GM12892 (cell line): ENCODE measurements at regions not wholly inside any gene's neighbourhood (a gene's known extent, or its start where the extent isn't known, plus 50 kb on each side); places are given as distances from the start of the nearest gene placed in this dataset.

ENCODE experiments used
- POLR2A ChIP-seq: IDR thresholded peaks from 2 replicates; pipeline ENCODE4 v1.6.1; 2011; ENCODE audit warnings: low read depth, low read length, control low read depth
- POLR2AphosphoS5 ChIP-seq: IDR thresholded peaks from 2 replicates; pipeline ENCODE4 v1.6.1; 2011; ENCODE audit warnings: low read depth, low read length, control low read depth

DNA sequence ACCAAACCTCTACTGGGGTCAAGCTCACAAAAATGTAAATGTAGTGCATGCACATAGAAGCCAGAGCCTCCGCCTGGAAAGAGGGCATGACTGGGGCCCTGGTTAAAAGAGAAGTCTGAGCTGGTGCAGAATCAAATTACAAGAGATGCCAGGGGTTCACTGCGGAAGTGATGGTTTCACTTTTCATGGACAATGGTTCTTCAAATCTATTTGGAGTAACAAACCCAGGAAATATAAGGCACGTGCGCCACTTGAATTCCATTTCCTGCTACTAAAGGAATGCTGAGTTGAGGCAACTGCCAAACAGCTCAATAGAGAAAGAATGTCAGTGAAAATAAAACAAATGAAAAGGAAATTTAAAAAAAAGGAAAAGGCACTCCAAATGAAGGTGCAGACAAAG, 79.8 kb downstream of the FUNDC1 start:
- TF ChIP-seq POLR2AphosphoS5 = no peak
- TF ChIP-seq POLR2A = no peak
